KMS-11 (cell line): ENCODE measurements at regions not wholly inside any gene's neighbourhood (a gene's known extent, or its start where the extent isn't known, plus 50 kb on each side); places are given as distances from the start of the nearest gene placed in this dataset.

Experiments used
- H2AFZ ChIP-seq: fragments of 200-600 bp; sonication (generic); 2 replicates; pipeline ENCODE4 v1.6.1; 2016; ENCODE audit warnings: antibody characterized with exemption, mixed run types, low read depth
- H3K27ac ChIP-seq: fragments of 200-600 bp; sonication (generic); 2 replicates; pipeline ENCODE4 v1.6.1; 2016; ENCODE audit warnings: mild to moderate bottlenecking, mixed run types
- H3K27me3 ChIP-seq: fragments of 200-600 bp; sonication (generic); 2 replicates; pipeline ENCODE4 v1.6.1; 2017; ENCODE audit warnings: mild to moderate bottlenecking, low read depth, mixed run types, moderate library complexity; ENCODE audit not compliant: insufficient read depth
- H3K36me3 ChIP-seq: fragments of 200-600 bp; sonication (generic); 2 replicates; pipeline ENCODE4 v1.6.1; 2017; ENCODE audit warnings: mild to moderate bottlenecking, mixed run types; ENCODE audit not compliant: insufficient read depth
- H3K4me1 ChIP-seq: fragments of 200-600 bp; sonication (generic); 2 replicates; pipeline ENCODE4 v1.6.1; 2016; ENCODE audit warnings: mild to moderate bottlenecking, low read depth, mixed run types; ENCODE audit not compliant: poor library complexity, severe bottlenecking
- H3K4me2 ChIP-seq: fragments of 200-600 bp; sonication (generic); 2 replicates; pipeline ENCODE4 v1.7.0; 2016; ENCODE audit warnings: mild to moderate bottlenecking, mixed run types
- H3K4me3 ChIP-seq: fragments of 200-600 bp; sonication (generic); IDR thresholded peaks from 2 replicates; pipeline ENCODE4 v1.6.1; 2017; ENCODE audit warnings: low read depth, low read length, mixed read lengths; ENCODE audit not compliant: insufficient read depth
- H3K79me2 ChIP-seq: fragments of 200-600 bp; sonication (generic); 2 replicates; pipeline ENCODE4 v1.6.1; 2016; ENCODE audit warnings: low read depth, mixed run types; ENCODE audit not compliant: insufficient read depth
- H3K9ac ChIP-seq: fragments of 200-600 bp; sonication (generic); 2 replicates; pipeline ENCODE4 v1.6.1; 2016; ENCODE audit warnings: mild to moderate bottlenecking, mixed run types
- H4K20me1 ChIP-seq: fragments of 200-600 bp; sonication (generic); 2 replicates; pipeline ENCODE4 v1.6.1; 2016; ENCODE audit warnings: mild to moderate bottlenecking, mixed run types; ENCODE audit not compliant: insufficient read depth
- CTCF ChIP-seq: fragments of 200-600 bp; sonication (generic); conservative IDR thresholded peaks from 2 replicates; pipeline ENCODE4 v1.6.1; 2017; ENCODE audit warnings: low read depth, mild to moderate bottlenecking, antibody characterized with exemption, low read length, moderate library complexity, mixed read lengths

- no peak for TF ChIP-seq CTCF
These were observed 61.3 kb upstream of the PTPN13 start for GRCh38 chr4:86532851-86533250.

GRCh38 chr4:86536151-86536550 is 58.0 kb upstream of the PTPN13 start:
- no peak overlapping the region for H3K9ac ChIP-seq
- no peak overlapping the region for H3K4me3 ChIP-seq
- no peaks in the 10 kb centered on the region for H4K20me1 ChIP-seq
- no peaks in the 10 kb centered on the region for H3K36me3 ChIP-seq
- H3K27me3 ChIP-seq, result no peaks in the 10 kb centered on the region
- no peaks in the 10 kb centered on the region for H3K79me2 ChIP-seq
- no peak for TF ChIP-seq CTCF
- H3K27ac ChIP-seq, result no peak overlapping the region
- no peaks in the 10 kb centered on the region for H3K4me1 ChIP-seq
- H2AFZ ChIP-seq, result no peak overlapping the region
- no peak overlapping the region for H3K4me2 ChIP-seq

More at GRCh38 chr4:86532851-86533250, 61.3 kb upstream of the PTPN13 start:
- no peaks in the 10 kb centered on the region for H3K4me1 ChIP-seq
- H3K27ac ChIP-seq, result no peak overlapping the region
- H3K4me3 ChIP-seq, result no peak overlapping the region
- H3K27me3 ChIP-seq, result no peaks in the 10 kb centered on the region
- H4K20me1 ChIP-seq, result no peaks in the 10 kb centered on the region
- H3K9ac ChIP-seq, result no peak overlapping the region
- H2AFZ ChIP-seq, result no peak overlapping the region
- no peaks in the 10 kb centered on the region for H3K36me3 ChIP-seq
- no peak overlapping the region for H3K4me2 ChIP-seq
- no peaks in the 10 kb centered on the region for H3K79me2 ChIP-seq

- Histone ChIP-seq H4K20me1 (no peaks in the 10 kb centered on the region), H3K4me1 (peaks cover 24% of the 10 kb centered on the region), H3K36me3 (no peaks in the 10 kb centered on the region), H3K9ac (no peak overlapping the region), H2AFZ (no peak overlapping the region), H3K4me3 (no peak overlapping the region), H3K27me3 (no peaks in the 10 kb centered on the region), H3K79me2 (no peaks in the 10 kb centered on the region), H3K27ac (no peak overlapping the region), H3K4me2 (no peak overlapping the region)
- no peak for TF ChIP-seq CTCF
These were observed 51.6 kb upstream of the PTPN13 start for GRCh38 chr4:86542319-86543027.

- no peaks in the 10 kb centered on the region for H3K36me3 ChIP-seq
- no peak overlapping the region for H3K9ac ChIP-seq
- H3K27me3 ChIP-seq, result no peaks in the 10 kb centered on the region
- no peaks in the 10 kb centered on the region for H4K20me1 ChIP-seq
- H3K79me2 ChIP-seq, result no peaks in the 10 kb centered on the region
- peaks cover 24% of the 10 kb centered on the region for H3K4me1 ChIP-seq
- no peak overlapping the region for H3K4me3 ChIP-seq
- TF ChIP-seq CTCF, result no peak
- no peak overlapping the region for H2AFZ ChIP-seq
- H3K27ac ChIP-seq, result no peak overlapping the region
- H3K4me2 ChIP-seq, result 0 out of 2 replicates have a peak overlapping the region, but pooled peaks have one; percentile 47
These were observed 51.0 kb upstream of the PTPN13 start for GRCh38 chr4:86543080-86543479.
